BE2C (cell line): ENCODE measurements at regions not wholly inside any gene's neighbourhood (a gene's known extent, or its start where the extent isn't known, plus 50 kb on each side); places are given as distances from the start of the nearest gene placed in this dataset.
"Not testable (repeated sequence)": the region's sequence is repeated elsewhere in the genome, so short reads cannot be mapped to it uniquely, and the experiment has no call there.

ENCODE experiments used
- DNase-seq: peaks from one replicate; pipeline ENCODE4 v3.0.0-alpha.2; 2020
- H3K27me3 ChIP-seq: fragments of 250-450 bp; sonication (Bioruptor Pico); 2 replicates; pipeline ENCODE4 v1.5.1; 2020; ENCODE audit warnings: mild to moderate bottlenecking
- H3K36me3 ChIP-seq: fragments of 250-450 bp; sonication (Bioruptor Pico); 2 replicates; pipeline ENCODE4 v1.5.1; 2020; ENCODE audit warnings: mild to moderate bottlenecking
- H3K4me1 ChIP-seq: fragments of 250-450 bp; sonication (Bioruptor Pico); 2 replicates; pipeline ENCODE4 v1.5.1; 2020
- H3K4me3 ChIP-seq: 2 replicates; pipeline ENCODE4 v1.5.1; 2011; ENCODE audit warnings: low read depth, low read length
- H3K9me3 ChIP-seq: fragments of 250-450 bp; sonication (Bioruptor Pico); 2 replicates; pipeline ENCODE4 v1.5.1; 2020
- TF ChIP-seq, protein P1 (sequence below): IDR thresholded peaks from 2 replicates; pipeline ENCODE4 v1.5.1; 2012; ENCODE audit warnings: mild to moderate bottlenecking, low read depth, low read length

GRCh38 chr4:26050671-26051070 lies 136.7 kb downstream of the SMIM20 start:
- H3K4me1 ChIP-seq, result no peaks in the 10 kb centered on the region
- H3K27me3 ChIP-seq, result no peaks in the 10 kb centered on the region
- no peaks in the 10 kb centered on the region for H3K9me3 ChIP-seq
- no peak for DNase-seq
- H3K36me3 ChIP-seq, result no peaks in the 10 kb centered on the region
- no peak overlapping the region for H3K4me3 ChIP-seq
- TF ChIP-seq, protein P1, sequence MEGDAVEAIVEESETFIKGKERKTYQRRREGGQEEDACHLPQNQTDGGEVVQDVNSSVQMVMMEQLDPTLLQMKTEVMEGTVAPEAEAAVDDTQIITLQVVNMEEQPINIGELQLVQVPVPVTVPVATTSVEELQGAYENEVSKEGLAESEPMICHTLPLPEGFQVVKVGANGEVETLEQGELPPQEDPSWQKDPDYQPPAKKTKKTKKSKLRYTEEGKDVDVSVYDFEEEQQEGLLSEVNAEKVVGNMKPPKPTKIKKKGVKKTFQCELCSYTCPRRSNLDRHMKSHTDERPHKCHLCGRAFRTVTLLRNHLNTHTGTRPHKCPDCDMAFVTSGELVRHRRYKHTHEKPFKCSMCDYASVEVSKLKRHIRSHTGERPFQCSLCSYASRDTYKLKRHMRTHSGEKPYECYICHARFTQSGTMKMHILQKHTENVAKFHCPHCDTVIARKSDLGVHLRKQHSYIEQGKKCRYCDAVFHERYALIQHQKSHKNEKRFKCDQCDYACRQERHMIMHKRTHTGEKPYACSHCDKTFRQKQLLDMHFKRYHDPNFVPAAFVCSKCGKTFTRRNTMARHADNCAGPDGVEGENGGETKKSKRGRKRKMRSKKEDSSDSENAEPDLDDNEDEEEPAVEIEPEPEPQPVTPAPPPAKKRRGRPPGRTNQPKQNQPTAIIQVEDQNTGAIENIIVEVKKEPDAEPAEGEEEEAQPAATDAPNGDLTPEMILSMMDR, result no peak

DNA sequence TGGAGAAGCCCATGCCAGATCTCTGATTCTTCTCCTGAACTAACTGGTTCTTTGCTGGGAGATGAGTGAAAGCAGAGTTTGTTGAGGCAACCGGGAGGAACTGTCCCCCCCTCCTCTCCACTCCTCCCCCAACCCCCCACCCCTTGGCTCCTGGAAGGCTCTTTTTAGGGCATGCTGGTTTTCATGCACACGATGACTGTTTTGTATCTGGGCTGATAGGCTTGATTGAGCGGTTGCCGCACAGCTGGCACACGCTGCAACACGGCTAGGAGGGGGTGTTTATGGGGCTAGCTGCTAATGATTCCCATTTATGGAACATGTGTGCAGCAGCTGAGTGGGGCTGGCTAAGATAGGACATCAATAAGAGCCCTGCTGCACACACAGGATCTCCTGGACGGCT lies 137.2 kb downstream of the SMIM20 start:
- TF ChIP-seq, protein P1, result no peak
- Histone ChIP-seq H3K9me3 (no peaks in the 10 kb centered on the region), H3K27me3 (no peaks in the 10 kb centered on the region), H3K36me3 (no peaks in the 10 kb centered on the region), H3K4me3 (no peak overlapping the region), H3K4me1 (no peaks in the 10 kb centered on the region)
- DNase-seq, result no peak

DNA sequence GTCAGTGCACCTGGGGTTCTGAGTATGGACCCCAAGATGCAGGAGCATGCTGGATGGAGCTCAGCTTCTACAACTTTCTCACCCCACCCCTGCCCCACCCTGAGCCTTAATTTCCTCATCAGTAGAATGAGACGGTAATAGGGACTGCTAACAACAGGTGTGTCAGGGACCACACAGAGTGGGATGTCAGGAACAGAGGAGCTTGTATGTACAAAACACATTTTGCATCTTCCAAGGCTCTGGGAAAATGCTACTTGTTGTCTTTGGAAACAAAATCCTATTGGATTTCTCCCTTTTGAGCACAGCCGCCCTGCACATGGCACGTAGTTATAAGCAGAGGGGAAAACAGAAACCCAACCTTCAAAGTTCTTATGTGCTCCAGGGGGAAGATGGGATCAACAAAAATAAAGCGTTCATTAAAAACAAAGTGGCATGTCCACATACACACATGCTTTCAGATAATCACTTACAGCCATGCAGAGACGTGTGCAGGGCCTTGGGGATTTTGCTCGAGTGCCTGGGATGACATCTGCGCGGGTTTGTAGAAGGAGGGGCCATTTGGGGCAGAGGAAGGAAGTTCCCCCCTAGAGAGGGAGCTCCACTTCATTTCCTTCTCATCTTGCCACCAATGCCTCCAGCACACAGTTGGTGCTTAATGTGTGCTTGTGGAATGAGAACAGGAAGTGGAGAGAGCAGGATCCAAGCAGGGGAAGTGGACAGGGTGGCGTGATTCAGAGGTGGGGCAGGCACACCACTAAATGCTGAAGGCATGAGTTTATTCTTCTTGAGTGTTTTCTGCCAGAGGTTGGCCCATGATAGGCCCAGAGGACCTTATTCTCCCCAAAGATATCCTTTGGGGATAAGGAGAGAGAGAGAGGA lies 138.9 kb downstream of the SMIM20 start:
- no peaks in the 10 kb centered on the region for H3K4me1 ChIP-seq
- H3K27me3 ChIP-seq, result no peaks in the 10 kb centered on the region
- TF ChIP-seq, protein P1, result no peak
- no peak for DNase-seq
- H3K36me3 ChIP-seq, result no peaks in the 10 kb centered on the region
- H3K9me3 ChIP-seq, result no peaks in the 10 kb centered on the region
- H3K4me3 ChIP-seq, result no peak overlapping the region

DNA sequence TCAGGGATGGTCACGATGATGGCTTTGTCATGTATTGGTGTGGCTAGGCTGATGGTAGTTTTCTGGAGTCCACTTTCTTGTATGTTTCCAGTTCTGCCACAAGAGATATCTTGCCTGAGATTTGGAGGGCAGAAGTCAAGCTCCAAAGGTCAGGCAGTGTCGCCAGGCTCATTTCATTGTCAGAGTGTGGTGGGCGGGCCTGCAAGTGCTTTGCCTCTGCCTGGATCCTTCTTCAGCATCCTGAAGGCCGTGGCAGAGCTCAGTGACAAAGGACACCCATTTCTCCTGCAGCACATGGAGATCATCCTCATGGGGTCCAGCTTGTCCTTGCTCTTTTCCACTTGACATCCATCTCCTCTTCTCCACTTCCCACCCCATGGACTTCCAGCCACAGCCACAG lies 139.7 kb downstream of the SMIM20 start:
- no peak overlapping the region for H3K4me3 ChIP-seq
- no peaks in the 10 kb centered on the region for H3K36me3 ChIP-seq
- TF ChIP-seq, protein P1, result no peak
- H3K27me3 ChIP-seq, result no peaks in the 10 kb centered on the region
- no peaks in the 10 kb centered on the region for H3K9me3 ChIP-seq
- no peak for DNase-seq
- H3K4me1 ChIP-seq, result no peaks in the 10 kb centered on the region

GRCh38 chr4:26055855-26056254 lies 141.8 kb downstream of the SMIM20 start:
- H3K27me3 ChIP-seq, result no peaks in the 10 kb centered on the region
- TF ChIP-seq, protein P1, result no peak
- H3K36me3 ChIP-seq, result no peaks in the 10 kb centered on the region
- no peaks in the 10 kb centered on the region for H3K9me3 ChIP-seq
- H3K4me3 ChIP-seq, result no peak overlapping the region
- DNase-seq, result no peak
- H3K4me1 ChIP-seq, result no peaks in the 10 kb centered on the region

DNA sequence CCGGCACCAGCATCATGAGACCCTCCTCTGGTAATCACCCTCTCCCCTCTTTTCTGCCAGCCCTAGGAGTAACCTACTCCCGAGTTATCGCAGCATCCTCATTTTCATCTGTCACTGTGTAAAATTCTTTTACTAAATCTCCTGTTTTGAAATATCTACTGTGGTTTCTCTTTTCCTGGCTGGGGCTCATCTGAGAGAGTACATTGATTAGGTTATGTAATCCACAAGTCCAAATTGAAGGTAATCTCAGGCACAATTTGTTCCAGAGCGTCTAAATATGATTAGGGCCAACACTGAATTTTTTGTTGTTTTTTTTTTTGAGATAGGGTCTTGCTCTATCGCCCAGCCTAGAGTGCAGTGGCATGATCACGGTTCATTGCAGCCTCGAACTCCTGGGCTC lies 142.4 kb downstream of the SMIM20 start:
- Histone ChIP-seq H3K9me3 (no peaks in the 10 kb centered on the region), H3K4me1 (no peaks in the 10 kb centered on the region), H3K4me3 (no peak overlapping the region), H3K27me3 (no peaks in the 10 kb centered on the region), H3K36me3 (no peaks in the 10 kb centered on the region)
- TF ChIP-seq, protein P1, result no peak
- no peak for DNase-seq

GRCh38 chr4:26057839-26058238 lies 143.8 kb downstream of the SMIM20 start:
- H3K4me3 ChIP-seq, H3K4me1 ChIP-seq, H3K9me3 ChIP-seq, H3K27me3 ChIP-seq, H3K36me3 ChIP-seq, DNase-seq: not testable (repeated sequence)
